ENCODE measurements at regions not wholly inside any gene's neighbourhood (a gene's known extent, or its start where the extent isn't known, plus 50 kb on each side); places are given as distances from the start of the nearest gene placed in this dataset.

DNA sequence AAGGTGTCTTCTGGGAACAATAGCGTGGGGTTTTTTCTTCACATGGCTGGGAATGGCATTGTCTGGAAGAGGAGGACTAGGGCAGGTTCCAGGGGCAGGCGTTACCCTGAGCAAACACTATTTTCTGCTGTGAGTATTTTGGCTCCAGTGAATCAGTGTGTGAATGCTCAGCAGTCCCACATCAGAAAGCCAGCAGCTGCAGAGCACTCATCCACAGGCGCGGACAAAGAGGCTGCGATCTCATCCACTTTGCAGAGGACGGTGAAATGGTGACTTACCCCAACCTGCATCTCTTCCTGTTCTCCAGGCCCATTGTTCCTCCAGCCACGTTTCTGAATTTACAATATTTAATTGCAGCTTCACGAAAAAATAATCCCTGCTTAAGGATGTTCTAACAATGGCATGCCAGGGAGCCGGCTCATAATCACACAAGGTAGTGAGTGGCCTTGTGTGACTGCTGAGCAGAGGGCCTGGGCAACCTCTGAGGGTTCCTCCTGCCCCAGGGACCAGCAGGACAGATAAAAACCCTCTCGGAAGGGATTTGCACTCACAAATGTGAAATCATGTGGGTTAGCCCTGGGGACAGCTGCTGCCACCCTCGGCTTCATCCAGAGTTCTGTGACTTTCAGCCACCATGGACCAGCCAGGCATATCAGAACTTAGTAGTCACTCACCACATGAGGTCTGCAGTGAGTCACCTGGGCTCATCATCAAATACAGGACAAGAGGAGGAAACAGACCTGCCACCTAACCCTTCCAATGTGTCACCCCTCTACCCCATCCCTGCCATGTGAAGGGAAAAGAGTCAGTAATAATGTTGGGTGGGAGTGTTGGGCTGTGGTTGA, 65.0 kb upstream of the EN2 start:
- ATAC-seq (no peak), DNase-seq (ENCODE audit: low spot score) (no peak)
- no peaks in the 10 kb centered on the region for H3K79me2 ChIP-seq (replicated peaks; ENCODE audit: insufficient read depth)
- no peak overlapping the region for H3K27ac ChIP-seq (ENCODE audit: low read depth)
- H3K27me3 Mint-ChIP-seq (ENCODE audit: insufficient read depth, low read depth, poor library complexity), result peaks cover 20% of the 10 kb centered on the region
- no peaks in the 10 kb centered on the region for H3K27me3 ChIP-seq (ENCODE audit: insufficient read depth)
- no peak overlapping the region for H3K27ac Mint-ChIP-seq
- H3K4me1 Mint-ChIP-seq, result no peaks in the 10 kb centered on the region
- peaks cover 6% of the 10 kb centered on the region; the same call in 2 of the 3 replicates for H3K9me3 Mint-ChIP-seq
- no peaks in the 10 kb centered on the region for H3K36me3 ChIP-seq (ENCODE audit: insufficient read depth)
- H3K36me3 Mint-ChIP-seq (ENCODE audit: low read depth), result peaks cover 5% of the 10 kb centered on the region; the same call in 1 of the 3 replicates
- H3F3A ChIP-seq (replicated peaks; ENCODE audit: low read depth), result no peaks in the 10 kb centered on the region
- no peaks in the 10 kb centered on the region for H3K9me2 ChIP-seq (ENCODE audit: insufficient read depth)
- no peaks in the 10 kb centered on the region for H4K20me1 ChIP-seq (replicated peaks; ENCODE audit: insufficient read depth)
- TF ChIP-seq STAT1 (IDR thresholded peaks at IDR 0.05; ENCODE audit: unreplicated experiment), result no peak
- TF ChIP-seq, protein P1, sequence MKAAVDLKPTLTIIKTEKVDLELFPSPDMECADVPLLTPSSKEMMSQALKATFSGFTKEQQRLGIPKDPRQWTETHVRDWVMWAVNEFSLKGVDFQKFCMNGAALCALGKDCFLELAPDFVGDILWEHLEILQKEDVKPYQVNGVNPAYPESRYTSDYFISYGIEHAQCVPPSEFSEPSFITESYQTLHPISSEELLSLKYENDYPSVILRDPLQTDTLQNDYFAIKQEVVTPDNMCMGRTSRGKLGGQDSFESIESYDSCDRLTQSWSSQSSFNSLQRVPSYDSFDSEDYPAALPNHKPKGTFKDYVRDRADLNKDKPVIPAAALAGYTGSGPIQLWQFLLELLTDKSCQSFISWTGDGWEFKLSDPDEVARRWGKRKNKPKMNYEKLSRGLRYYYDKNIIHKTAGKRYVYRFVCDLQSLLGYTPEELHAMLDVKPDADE (IDR thresholded peaks at IDR 0.05), result no peak
- TF ChIP-seq CREB1 (CRISPR knock-in tag; IDR thresholded peaks at IDR 0.05; ENCODE audit: low read depth), result no peak
- TF ChIP-seq EZH2phosphoT487 (IDR thresholded peaks at IDR 0.05; ENCODE audit: unreplicated experiment), result no peak
- TF ChIP-seq ZNF114 (CRISPR knock-in tag; IDR thresholded peaks at IDR 0.05), result no peak
- no peak for TF ChIP-seq ZNF331 (CRISPR knock-in tag; IDR thresholded peaks at IDR 0.05; ENCODE audit: low read depth)
- no peak for TF ChIP-seq POLR2AphosphoS5 (IDR thresholded peaks at IDR 0.05; ENCODE audit: low read depth)
- no peak for TF ChIP-seq JUNB (IDR thresholded peaks at IDR 0.05; ENCODE audit: unreplicated experiment)
- TF ChIP-seq EZH2 (IDR thresholded peaks at IDR 0.05; ENCODE audit: low read depth, unreplicated experiment), result no peak
- TF ChIP-seq, protein P2, sequence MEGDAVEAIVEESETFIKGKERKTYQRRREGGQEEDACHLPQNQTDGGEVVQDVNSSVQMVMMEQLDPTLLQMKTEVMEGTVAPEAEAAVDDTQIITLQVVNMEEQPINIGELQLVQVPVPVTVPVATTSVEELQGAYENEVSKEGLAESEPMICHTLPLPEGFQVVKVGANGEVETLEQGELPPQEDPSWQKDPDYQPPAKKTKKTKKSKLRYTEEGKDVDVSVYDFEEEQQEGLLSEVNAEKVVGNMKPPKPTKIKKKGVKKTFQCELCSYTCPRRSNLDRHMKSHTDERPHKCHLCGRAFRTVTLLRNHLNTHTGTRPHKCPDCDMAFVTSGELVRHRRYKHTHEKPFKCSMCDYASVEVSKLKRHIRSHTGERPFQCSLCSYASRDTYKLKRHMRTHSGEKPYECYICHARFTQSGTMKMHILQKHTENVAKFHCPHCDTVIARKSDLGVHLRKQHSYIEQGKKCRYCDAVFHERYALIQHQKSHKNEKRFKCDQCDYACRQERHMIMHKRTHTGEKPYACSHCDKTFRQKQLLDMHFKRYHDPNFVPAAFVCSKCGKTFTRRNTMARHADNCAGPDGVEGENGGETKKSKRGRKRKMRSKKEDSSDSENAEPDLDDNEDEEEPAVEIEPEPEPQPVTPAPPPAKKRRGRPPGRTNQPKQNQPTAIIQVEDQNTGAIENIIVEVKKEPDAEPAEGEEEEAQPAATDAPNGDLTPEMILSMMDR (conservative IDR thresholded peaks at IDR 0.05; ENCODE audit: low read depth in 2 of 2), result no peak
- TF ChIP-seq, protein P3, sequence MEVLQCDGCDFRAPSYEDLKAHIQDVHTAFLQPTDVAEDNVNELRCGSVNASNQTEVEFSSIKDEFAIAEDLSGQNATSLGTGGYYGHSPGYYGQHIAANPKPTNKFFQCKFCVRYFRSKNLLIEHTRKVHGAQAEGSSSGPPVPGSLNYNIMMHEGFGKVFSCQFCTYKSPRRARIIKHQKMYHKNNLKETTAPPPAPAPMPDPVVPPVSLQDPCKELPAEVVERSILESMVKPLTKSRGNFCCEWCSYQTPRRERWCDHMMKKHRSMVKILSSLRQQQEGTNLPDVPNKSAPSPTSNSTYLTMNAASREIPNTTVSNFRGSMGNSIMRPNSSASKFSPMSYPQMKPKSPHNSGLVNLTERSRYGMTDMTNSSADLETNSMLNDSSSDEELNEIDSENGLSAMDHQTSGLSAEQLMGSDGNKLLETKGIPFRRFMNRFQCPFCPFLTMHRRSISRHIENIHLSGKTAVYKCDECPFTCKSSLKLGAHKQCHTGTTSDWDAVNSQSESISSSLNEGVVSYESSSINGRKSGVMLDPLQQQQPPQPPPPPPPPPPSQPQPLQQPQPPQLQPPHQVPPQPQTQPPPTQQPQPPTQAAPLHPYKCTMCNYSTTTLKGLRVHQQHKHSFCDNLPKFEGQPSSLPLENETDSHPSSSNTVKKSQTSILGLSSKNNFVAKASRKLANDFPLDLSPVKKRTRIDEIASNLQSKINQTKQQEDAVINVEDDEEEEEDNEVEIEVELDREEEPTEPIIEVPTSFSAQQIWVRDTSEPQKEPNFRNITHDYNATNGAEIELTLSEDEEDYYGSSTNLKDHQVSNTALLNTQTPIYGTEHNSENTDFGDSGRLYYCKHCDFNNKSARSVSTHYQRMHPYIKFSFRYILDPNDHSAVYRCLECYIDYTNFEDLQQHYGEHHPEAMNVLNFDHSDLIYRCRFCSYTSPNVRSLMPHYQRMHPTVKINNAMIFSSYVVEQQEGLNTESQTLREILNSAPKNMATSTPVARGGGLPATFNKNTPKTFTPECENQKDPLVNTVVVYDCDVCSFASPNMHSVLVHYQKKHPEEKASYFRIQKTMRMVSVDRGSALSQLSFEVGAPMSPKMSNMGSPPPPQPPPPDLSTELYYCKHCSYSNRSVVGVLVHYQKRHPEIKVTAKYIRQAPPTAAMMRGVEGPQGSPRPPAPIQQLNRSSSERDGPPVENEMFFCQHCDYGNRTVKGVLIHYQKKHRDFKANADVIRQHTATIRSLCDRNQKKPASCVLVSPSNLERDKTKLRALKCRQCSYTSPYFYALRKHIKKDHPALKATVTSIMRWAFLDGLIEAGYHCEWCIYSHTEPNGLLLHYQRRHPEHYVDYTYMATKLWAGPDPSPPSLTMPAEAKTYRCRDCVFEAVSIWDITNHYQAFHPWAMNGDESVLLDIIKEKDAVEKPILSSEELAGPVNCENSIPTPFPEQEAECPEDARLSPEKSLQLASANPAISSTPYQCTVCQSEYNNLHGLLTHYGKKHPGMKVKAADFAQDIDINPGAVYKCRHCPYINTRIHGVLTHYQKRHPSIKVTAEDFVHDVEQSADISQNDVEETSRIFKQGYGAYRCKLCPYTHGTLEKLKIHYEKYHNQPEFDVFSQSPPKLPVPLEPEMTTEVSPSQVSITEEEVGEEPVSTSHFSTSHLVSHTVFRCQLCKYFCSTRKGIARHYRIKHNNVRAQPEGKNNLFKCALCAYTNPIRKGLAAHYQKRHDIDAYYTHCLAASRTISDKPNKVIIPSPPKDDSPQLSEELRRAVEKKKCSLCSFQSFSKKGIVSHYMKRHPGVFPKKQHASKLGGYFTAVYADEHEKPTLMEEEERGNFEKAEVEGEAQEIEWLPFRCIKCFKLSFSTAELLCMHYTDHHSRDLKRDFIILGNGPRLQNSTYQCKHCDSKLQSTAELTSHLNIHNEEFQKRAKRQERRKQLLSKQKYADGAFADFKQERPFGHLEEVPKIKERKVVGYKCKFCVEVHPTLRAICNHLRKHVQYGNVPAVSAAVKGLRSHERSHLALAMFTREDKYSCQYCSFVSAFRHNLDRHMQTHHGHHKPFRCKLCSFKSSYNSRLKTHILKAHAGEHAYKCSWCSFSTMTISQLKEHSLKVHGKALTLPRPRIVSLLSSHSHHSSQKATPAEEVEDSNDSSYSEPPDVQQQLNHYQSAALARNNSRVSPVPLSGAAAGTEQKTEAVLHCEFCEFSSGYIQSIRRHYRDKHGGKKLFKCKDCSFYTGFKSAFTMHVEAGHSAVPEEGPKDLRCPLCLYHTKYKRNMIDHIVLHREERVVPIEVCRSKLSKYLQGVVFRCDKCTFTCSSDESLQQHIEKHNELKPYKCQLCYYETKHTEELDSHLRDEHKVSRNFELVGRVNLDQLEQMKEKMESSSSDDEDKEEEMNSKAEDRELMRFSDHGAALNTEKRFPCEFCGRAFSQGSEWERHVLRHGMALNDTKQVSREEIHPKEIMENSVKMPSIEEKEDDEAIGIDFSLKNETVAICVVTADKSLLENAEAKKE (CRISPR knock-in tag; IDR thresholded peaks at IDR 0.05), result no peak
- TF ChIP-seq, protein P4, sequence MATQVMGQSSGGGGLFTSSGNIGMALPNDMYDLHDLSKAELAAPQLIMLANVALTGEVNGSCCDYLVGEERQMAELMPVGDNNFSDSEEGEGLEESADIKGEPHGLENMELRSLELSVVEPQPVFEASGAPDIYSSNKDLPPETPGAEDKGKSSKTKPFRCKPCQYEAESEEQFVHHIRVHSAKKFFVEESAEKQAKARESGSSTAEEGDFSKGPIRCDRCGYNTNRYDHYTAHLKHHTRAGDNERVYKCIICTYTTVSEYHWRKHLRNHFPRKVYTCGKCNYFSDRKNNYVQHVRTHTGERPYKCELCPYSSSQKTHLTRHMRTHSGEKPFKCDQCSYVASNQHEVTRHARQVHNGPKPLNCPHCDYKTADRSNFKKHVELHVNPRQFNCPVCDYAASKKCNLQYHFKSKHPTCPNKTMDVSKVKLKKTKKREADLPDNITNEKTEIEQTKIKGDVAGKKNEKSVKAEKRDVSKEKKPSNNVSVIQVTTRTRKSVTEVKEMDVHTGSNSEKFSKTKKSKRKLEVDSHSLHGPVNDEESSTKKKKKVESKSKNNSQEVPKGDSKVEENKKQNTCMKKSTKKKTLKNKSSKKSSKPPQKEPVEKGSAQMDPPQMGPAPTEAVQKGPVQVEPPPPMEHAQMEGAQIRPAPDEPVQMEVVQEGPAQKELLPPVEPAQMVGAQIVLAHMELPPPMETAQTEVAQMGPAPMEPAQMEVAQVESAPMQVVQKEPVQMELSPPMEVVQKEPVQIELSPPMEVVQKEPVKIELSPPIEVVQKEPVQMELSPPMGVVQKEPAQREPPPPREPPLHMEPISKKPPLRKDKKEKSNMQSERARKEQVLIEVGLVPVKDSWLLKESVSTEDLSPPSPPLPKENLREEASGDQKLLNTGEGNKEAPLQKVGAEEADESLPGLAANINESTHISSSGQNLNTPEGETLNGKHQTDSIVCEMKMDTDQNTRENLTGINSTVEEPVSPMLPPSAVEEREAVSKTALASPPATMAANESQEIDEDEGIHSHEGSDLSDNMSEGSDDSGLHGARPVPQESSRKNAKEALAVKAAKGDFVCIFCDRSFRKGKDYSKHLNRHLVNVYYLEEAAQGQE (IDR thresholded peaks at IDR 0.05; ENCODE audit: unreplicated experiment), result no peak
- no peak for TF ChIP-seq NANOG (IDR thresholded peaks at IDR 0.05; ENCODE audit: borderline replicate concordance)
- H3K4me2 ChIP-seq, result no peak overlapping the region
- H2AFZ ChIP-seq, result no peak overlapping the region
- no peaks in the 10 kb centered on the region for H3K4me1 ChIP-seq (ENCODE audit: insufficient read depth)
- no peak overlapping the region for H3K4me3 Mint-ChIP-seq
- H3K4me3 ChIP-seq, result no peak overlapping the region

Measured in GM23338 (cell line).